ENCODE measurements at regions not wholly inside any gene's neighbourhood (a gene's known extent, or its start where the extent isn't known, plus 50 kb on each side); places are given as distances from the start of the nearest gene placed in this dataset.

- Histone ChIP-seq H3K36me3 (ENCODE audit: control insufficient read depth, insufficient read depth, low read length) (no peaks in the 10 kb centered on the region), H3K9me1 (ENCODE audit: control insufficient read depth, insufficient read depth, low read length) (no peaks in the 10 kb centered on the region), H2AFZ (ENCODE audit: low read depth, low read length) (no peak overlapping the region), H3K9ac (ENCODE audit: insufficient read depth in 1 of 2, low read depth in 2 of 2, low read length in 2 of 2) (no peak overlapping the region), H4K20me1 (replicated peaks; ENCODE audit: control insufficient read depth, insufficient read depth, low read length) (no peaks in the 10 kb centered on the region), H3K4me1 (replicated peaks in 1 of 2; ENCODE audit: control insufficient read depth in 2 of 2, insufficient read depth in 2 of 2, low read length in 2 of 2) (no peaks in the 10 kb centered on the region), H3K27ac (ENCODE audit: extremely low read depth, low read depth, low read length) (no peak overlapping the region), H3K9me3 (replicated peaks; ENCODE audit: control insufficient read depth, insufficient read depth, low read depth, low read length) (no peaks in the 10 kb centered on the region), H3K4me3 (no peak overlapping the region), H3K27me3 (ENCODE audit: control insufficient read depth in 2 of 2, insufficient read depth in 2 of 2, low read length in 2 of 2) (no peaks in the 10 kb centered on the region), H3K79me2 (ENCODE audit: control insufficient read depth, insufficient read depth, low read length) (no peaks in the 10 kb centered on the region), H3K4me2 (ENCODE audit: insufficient read depth, low read length) (no peak overlapping the region)
- ChIA-PET CTCF (ENCODE audit: low intra/inter-chr PET ratio) (no interaction called here), POLR2A (no interaction called here)
- FAIRE-seq (peak; percentile 83), DNase-seq (ENCODE audit: extremely low read depth in 1 of 4, low spot score in 3 of 4) (peak; percentile 12 to 39 (median 15)), ATAC-seq (no peak)
- intact Hi-C loops (cut with micrococcal nuclease), result loop anchor here (5.0 to 10.0 kb wide), 2 partner anchors 83 to 276 kb away; no protein-coding TSS in a partner anchor
- no TSS peak for BruUV-seq (replicated peaks)
- WGBS (ENCODE audit: insufficient coverage, low coverage, missing lambda C conversion rate), result 0% methylated on average over 5 of the region's 5 CpGs
- in situ Hi-C loops (cut with MboI), result no loop called here
- TF ChIP-seq, protein P1, sequence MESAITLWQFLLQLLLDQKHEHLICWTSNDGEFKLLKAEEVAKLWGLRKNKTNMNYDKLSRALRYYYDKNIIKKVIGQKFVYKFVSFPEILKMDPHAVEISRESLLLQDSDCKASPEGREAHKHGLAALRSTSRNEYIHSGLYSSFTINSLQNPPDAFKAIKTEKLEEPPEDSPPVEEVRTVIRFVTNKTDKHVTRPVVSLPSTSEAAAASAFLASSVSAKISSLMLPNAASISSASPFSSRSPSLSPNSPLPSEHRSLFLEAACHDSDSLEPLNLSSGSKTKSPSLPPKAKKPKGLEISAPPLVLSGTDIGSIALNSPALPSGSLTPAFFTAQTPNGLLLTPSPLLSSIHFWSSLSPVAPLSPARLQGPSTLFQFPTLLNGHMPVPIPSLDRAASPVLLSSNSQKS (CRISPR knock-in tag; IDR thresholded peaks at IDR 0.05), result no peak
- no peak for TF ChIP-seq ZFP30 (CRISPR knock-in tag; IDR thresholded peaks at IDR 0.05; ENCODE audit: borderline replicate concordance)
- TF ChIP-seq, protein P2, sequence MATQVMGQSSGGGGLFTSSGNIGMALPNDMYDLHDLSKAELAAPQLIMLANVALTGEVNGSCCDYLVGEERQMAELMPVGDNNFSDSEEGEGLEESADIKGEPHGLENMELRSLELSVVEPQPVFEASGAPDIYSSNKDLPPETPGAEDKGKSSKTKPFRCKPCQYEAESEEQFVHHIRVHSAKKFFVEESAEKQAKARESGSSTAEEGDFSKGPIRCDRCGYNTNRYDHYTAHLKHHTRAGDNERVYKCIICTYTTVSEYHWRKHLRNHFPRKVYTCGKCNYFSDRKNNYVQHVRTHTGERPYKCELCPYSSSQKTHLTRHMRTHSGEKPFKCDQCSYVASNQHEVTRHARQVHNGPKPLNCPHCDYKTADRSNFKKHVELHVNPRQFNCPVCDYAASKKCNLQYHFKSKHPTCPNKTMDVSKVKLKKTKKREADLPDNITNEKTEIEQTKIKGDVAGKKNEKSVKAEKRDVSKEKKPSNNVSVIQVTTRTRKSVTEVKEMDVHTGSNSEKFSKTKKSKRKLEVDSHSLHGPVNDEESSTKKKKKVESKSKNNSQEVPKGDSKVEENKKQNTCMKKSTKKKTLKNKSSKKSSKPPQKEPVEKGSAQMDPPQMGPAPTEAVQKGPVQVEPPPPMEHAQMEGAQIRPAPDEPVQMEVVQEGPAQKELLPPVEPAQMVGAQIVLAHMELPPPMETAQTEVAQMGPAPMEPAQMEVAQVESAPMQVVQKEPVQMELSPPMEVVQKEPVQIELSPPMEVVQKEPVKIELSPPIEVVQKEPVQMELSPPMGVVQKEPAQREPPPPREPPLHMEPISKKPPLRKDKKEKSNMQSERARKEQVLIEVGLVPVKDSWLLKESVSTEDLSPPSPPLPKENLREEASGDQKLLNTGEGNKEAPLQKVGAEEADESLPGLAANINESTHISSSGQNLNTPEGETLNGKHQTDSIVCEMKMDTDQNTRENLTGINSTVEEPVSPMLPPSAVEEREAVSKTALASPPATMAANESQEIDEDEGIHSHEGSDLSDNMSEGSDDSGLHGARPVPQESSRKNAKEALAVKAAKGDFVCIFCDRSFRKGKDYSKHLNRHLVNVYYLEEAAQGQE (IDR thresholded peaks at IDR 0.05; ENCODE audit: borderline replicate concordance), result peak; percentile 18; the same call in 1 of the 2 replicates
- TF ChIP-seq, protein P2 (CRISPR knock-in tag; IDR thresholded peaks at IDR 0.05; ENCODE audit: low read depth), result no peak
- peak in 1 of 2 experiments; percentile 45; a peak in 2 of 4 replicates for TF ChIP-seq RAD21 (CRISPR knock-in tag; conservative IDR thresholded peaks at IDR 0.05 in 1 of 2, IDR thresholded peaks at IDR 0.05 in 1 of 2)
- TF ChIP-seq NBN (IDR thresholded peaks at IDR 0.05; ENCODE audit: low read depth), result no peak
- TF ChIP-seq NFIX (CRISPR knock-in tag; IDR thresholded peaks at IDR 0.05; ENCODE audit: low read depth), result no peak
- TF ChIP-seq ZNF717 (CRISPR knock-in tag; IDR thresholded peaks at IDR 0.05), result no peak
- no peak for TF ChIP-seq PHF21A (IDR thresholded peaks at IDR 0.05; ENCODE audit: borderline replicate concordance, low read depth)
- peak; percentile 39 to 59 (median 54); a peak in 5 of 6 replicates for TF ChIP-seq CTCF (IDR thresholded peaks at IDR 0.05 in 2 of 3, conservative IDR thresholded peaks at IDR 0.05 in 1 of 3; ENCODE audit: insufficient read depth in 2 of 3, low read depth in 1 of 3, low read length in 3 of 3)
- no peak for TF ChIP-seq EHMT2 (IDR thresholded peaks at IDR 0.05)
- no peak for TF ChIP-seq ZNF217 (CRISPR knock-in tag; IDR thresholded peaks at IDR 0.05)
- 0 out of 2 replicates have a peak, but pooled peaks have one; percentile 17 for TF ChIP-seq SMC3 (conservative IDR thresholded peaks at IDR 0.05; ENCODE audit: insufficient read depth, low read depth, low read length)
Observed at GRCh38 chrX:51420610-51421009, 75.8 kb downstream of the NUDT11 start.
